Lung microvascular endothelial cell (primary cell): ENCODE measurements at regions not wholly inside any gene's neighbourhood (a gene's known extent, or its start where the extent isn't known, plus 50 kb on each side); places are given as distances from the start of the nearest gene placed in this dataset.

Source experiments
- DNase-seq, 2 donors: peaks; one replicate each; pipeline versions ENCODE4 v3.0.0 to v3.0.0-alpha.2; 2010; ENCODE audit warnings: low read depth in 2 of 2

GRCh38 chr22:46065691-46066454, 84.5 kb upstream of the PPARA start:
- peak in 1 of 2 donors; percentile 42 for DNase-seq

GRCh38 chr22:46066691-46067090, 83.6 kb upstream of the PPARA start:
- peak; percentile 63 to 76 for DNase-seq

- peak; percentile 59 to 64 for DNase-seq
Observed at GRCh38 chr22:46067159-46068111, 82.9 kb upstream of the PPARA start.

- DNase-seq = peak; percentile 22 to 57
Observed at GRCh38 chr22:46068181-46068592, 82.1 kb upstream of the PPARA start.

- DNase-seq = peak; percentile 61 to 69
Observed at GRCh38 chr22:46068593-46069491, 81.5 kb upstream of the PPARA start.

GRCh38 chr22:46069521-46070214, 80.7 kb upstream of the PPARA start:
- DNase-seq = peak; percentile 88 to 98

- DNase-seq = peak; percentile 54 to 59
Observed at GRCh38 chr22:46070215-46070802, 80.0 kb upstream of the PPARA start.

- DNase-seq = peak; percentile 63 to 79
Observed at GRCh38 chr22:46070803-46071450, 79.4 kb upstream of the PPARA start.

GRCh38 chr22:46071451-46072109, 78.7 kb upstream of the PPARA start:
- peak; percentile 96 to 98 for DNase-seq

- peak; percentile 72 to 75 for DNase-seq
Observed at GRCh38 chr22:46072110-46072881, 78.0 kb upstream of the PPARA start.

- no peak for DNase-seq
Observed at GRCh38 chr22:46072981-46073682, 77.2 kb upstream of the PPARA start.

GRCh38 chr22:46073683-46074504, 76.4 kb upstream of the PPARA start:
- DNase-seq = peak; percentile 39 to 51

GRCh38 chr22:46074771-46075551, 75.4 kb upstream of the PPARA start:
- no peak for DNase-seq

GRCh38 chr22:46075764-46076531, 74.4 kb upstream of the PPARA start:
- DNase-seq = peak in 1 of 2 donors; percentile 34

- DNase-seq = peak; percentile 61 to 67
Observed at GRCh38 chr22:46076651-46077339, 73.5 kb upstream of the PPARA start.
